CD4-positive, alpha-beta T cell (primary cell): ENCODE measurements at regions not wholly inside any gene's neighbourhood (a gene's known extent, or its start where the extent isn't known, plus 50 kb on each side); places are given as distances from the start of the nearest gene placed in this dataset.

Source experiments
- ATAC-seq: fragments of 200-7000 bp; cut with Tn5 transposase; one replicate; pipeline ENCODE4 v1.10.0; 2022; ENCODE audit warnings: mild to moderate bottlenecking; ENCODE audit not compliant: poor library complexity
- CTCF ChIA-PET: fragments of 350-600 bp; sonication (Branson Sonifier 250); formaldehyde crosslinking; loops from one replicate; lab custom pipeline; 2021; ENCODE audit warnings: antibody characterized with exemption, inconsistent platforms; lab: Charles Lee
- POLR2A ChIA-PET: fragments of 350-600 bp; sonication (Branson Sonifier 250); formaldehyde crosslinking; loops from one replicate; lab custom pipeline; 2021; ENCODE audit warnings: antibody characterized with exemption, inconsistent platforms; lab: Charles Lee
- DNase-seq, 14 experiments: peaks; one replicate each; pipeline ENCODE4 v3.0.0-alpha.2; 2013 to 2020; ENCODE audit warnings: mixed read lengths in 2 of 14
- H3K27ac ChIP-seq, 2 donors: one replicate each; pipeline versions ENCODE4 v1.5.1 to v1.7.0; 2013; ENCODE audit warnings: low read length in 2 of 2, low read depth in 1 of 2, mild to moderate bottlenecking in 1 of 2
- H3K27me3 ChIP-seq, 2 experiments: 1 replicate in 1 of 2; 2 replicates in 1 of 2; pipeline versions ENCODE4 v1.6.1 to v1.7.0; 2013; ENCODE audit warnings: low read length in 2 of 2, control low read depth in 1 of 2, mild to moderate bottlenecking in 1 of 2, moderate library complexity in 1 of 2; ENCODE audit not compliant: insufficient read depth in 2 of 2, control insufficient read depth in 1 of 2
- H3K36me3 ChIP-seq: one replicate; pipeline ENCODE4 v1.6.1; 2013; ENCODE audit warnings: low read length, control low read depth; ENCODE audit not compliant: insufficient read depth
- H3K4me1 ChIP-seq: one replicate; pipeline ENCODE4 v1.6.1; 2013; ENCODE audit warnings: low read length, control low read depth; ENCODE audit not compliant: insufficient read depth
- H3K4me3 ChIP-seq: one replicate; pipeline ENCODE4 v1.5.1; 2013; ENCODE audit warnings: mild to moderate bottlenecking, low read length, moderate library complexity
- H3K9me3 ChIP-seq, 2 experiments: 1 replicate in 1 of 2; 2 replicates in 1 of 2; pipeline versions ENCODE4 v1.6.1 to v1.7.0; 2013; ENCODE audit warnings: low read length in 2 of 2, mild to moderate bottlenecking in 2 of 2, control low read depth in 1 of 2, moderate library complexity in 1 of 2; ENCODE audit not compliant: control insufficient read depth in 1 of 2, insufficient read depth in 1 of 2
- H3K27ac Mint-ChIP-seq: one replicate; pipeline ENCODE4 v1.8.0; 2020; ENCODE audit warnings: mixed read lengths
- H3K27me3 Mint-ChIP-seq: one replicate; pipeline ENCODE4 v1.8.0; 2021; ENCODE audit warnings: mixed read lengths
- H3K36me3 Mint-ChIP-seq: one replicate; pipeline ENCODE4 v1.8.0; 2021; ENCODE audit warnings: low read depth, mixed read lengths
- H3K4me1 Mint-ChIP-seq: one replicate; pipeline ENCODE4 v1.8.0; 2021; ENCODE audit warnings: low read depth, mixed read lengths
- H3K4me3 Mint-ChIP-seq: one replicate; pipeline ENCODE4 v1.8.0; 2020; ENCODE audit warnings: mild to moderate bottlenecking, mixed read lengths
- H3K9me3 Mint-ChIP-seq: one replicate; pipeline ENCODE4 v1.8.0; 2020; ENCODE audit warnings: mixed read lengths
- intact Hi-C, 2 experiments: fragments of 100-400 bp; cut with DNase I in 1 of 2; cut with micrococcal nuclease in 1 of 2; formaldehyde crosslinking; loops; one replicate each; pipeline versions ENCODE4 v1.15.1 to v1.9.0; 2023 to 2025; cut with DNase I, micrococcal nuclease
- TF ChIP-seq, protein P1 (sequence below): fragments of 200-600 bp; IDR thresholded peaks from one replicate; pipeline ENCODE4 v1.8.0; 2022; ENCODE audit warnings: antibody characterized with exemption, mild to moderate bottlenecking

DNA sequence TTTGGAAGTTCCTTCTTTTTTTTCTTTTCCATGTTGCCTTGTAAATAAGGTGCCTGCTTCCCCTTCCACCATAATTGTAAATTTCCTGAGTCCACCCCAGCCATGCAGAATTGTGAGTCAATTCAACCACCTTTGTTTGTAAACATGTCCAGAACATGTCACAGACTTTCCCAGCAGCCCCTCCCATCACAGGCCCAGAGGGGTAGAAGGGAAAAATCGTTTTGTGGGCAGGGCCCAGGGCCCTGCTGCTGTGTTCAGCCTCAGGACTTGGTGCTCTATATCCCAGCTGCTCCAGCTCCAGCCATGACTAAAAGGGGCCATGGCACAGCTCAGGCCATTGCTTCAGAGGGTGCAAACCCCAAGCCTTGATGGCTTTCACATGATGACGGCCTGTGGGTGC, 384.6 kb upstream of the NCAM2 start:
- Histone ChIP-seq H3K4me3 (no peak overlapping the region), H3K9me3 (peaks cover 0 to 4% of the 10 kb centered on the region in 2 experiments), H3K27ac (no peak overlapping the region), H3K36me3 (no peaks in the 10 kb centered on the region), H3K4me1 (no peaks in the 10 kb centered on the region), H3K27me3 (no peaks in the 10 kb centered on the region)
- ChIA-PET POLR2A (no interaction called here), CTCF (no interaction called here)
- Mint-ChIP-seq H3K4me1 (no peaks in the 10 kb centered on the region), H3K36me3 (no peaks in the 10 kb centered on the region), H3K9me3 (peaks cover 2% of the 10 kb centered on the region), H3K4me3 (no peak overlapping the region), H3K27me3 (no peaks in the 10 kb centered on the region), H3K27ac (no peak overlapping the region)
- ATAC-seq (no peak), DNase-seq (no peak)
- intact Hi-C loops = no loop called here
- TF ChIP-seq, protein P1, sequence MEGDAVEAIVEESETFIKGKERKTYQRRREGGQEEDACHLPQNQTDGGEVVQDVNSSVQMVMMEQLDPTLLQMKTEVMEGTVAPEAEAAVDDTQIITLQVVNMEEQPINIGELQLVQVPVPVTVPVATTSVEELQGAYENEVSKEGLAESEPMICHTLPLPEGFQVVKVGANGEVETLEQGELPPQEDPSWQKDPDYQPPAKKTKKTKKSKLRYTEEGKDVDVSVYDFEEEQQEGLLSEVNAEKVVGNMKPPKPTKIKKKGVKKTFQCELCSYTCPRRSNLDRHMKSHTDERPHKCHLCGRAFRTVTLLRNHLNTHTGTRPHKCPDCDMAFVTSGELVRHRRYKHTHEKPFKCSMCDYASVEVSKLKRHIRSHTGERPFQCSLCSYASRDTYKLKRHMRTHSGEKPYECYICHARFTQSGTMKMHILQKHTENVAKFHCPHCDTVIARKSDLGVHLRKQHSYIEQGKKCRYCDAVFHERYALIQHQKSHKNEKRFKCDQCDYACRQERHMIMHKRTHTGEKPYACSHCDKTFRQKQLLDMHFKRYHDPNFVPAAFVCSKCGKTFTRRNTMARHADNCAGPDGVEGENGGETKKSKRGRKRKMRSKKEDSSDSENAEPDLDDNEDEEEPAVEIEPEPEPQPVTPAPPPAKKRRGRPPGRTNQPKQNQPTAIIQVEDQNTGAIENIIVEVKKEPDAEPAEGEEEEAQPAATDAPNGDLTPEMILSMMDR = no peak

DNA sequence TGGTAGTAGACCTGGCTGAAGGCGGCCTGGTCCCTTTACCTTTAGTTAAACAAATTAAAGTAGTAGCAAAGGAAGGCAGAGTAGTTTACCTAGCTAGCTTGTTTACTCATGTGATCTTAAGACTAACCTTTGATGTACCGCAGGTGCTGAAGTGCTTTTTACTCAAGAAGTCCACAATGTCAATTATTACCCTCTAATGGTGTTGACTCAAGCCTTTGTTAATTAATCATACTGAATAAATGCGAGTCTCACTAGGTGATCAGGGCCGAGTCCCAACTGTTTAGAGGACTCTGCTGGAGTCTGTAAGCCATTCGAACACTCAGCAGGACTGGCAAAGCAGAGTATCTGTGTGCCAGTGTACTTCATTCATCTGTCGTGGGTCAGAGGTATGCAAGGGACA, 381.1 kb upstream of the NCAM2 start:
- Mint-ChIP-seq H3K4me1 (no peaks in the 10 kb centered on the region), H3K4me3 (no peak overlapping the region), H3K9me3 (peaks cover 2% of the 10 kb centered on the region), H3K27me3 (no peaks in the 10 kb centered on the region), H3K27ac (no peak overlapping the region), H3K36me3 (no peaks in the 10 kb centered on the region)
- no peaks in the 10 kb centered on the region for H3K36me3 ChIP-seq
- H3K9me3 ChIP-seq = peaks cover 0 to 4% of the 10 kb centered on the region in 2 experiments
- no peaks in the 10 kb centered on the region for H3K27me3 ChIP-seq
- no peak overlapping the region for H3K27ac ChIP-seq
- DNase-seq = no peak
- ChIA-PET POLR2A (no interaction called here), CTCF (no interaction called here)
- no peaks in the 10 kb centered on the region for H3K4me1 ChIP-seq
- intact Hi-C loops = no loop called here
- TF ChIP-seq, protein P1 = no peak
- H3K4me3 ChIP-seq = no peak overlapping the region
- ATAC-seq = no peak

DNA sequence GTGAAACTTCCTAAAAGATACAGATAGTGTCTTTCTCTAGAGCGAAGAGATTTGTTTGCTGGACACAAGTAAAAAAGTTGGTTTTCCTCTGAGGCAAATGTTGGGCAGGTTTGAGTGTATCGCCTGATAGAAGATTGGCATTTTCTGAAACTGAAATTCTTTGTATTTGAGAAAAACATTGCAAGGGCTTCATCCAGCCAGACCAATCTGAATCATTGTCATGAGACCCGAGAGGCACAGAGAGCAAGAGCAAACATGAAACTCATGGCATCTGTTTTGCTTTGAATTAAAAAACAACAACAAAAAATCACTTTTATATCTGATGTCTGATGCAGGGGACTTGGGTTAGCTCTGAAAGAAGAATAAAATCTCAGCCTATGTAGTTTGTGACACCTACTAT, 379.3 kb upstream of the NCAM2 start:
- Histone ChIP-seq H3K4me3 (no peak overlapping the region), H3K27ac (no peak overlapping the region), H3K9me3 (peaks cover 0 to 5% of the 10 kb centered on the region in 2 experiments), H3K27me3 (no peaks in the 10 kb centered on the region), H3K36me3 (no peaks in the 10 kb centered on the region), H3K4me1 (no peaks in the 10 kb centered on the region)
- peaks cover 2% of the 10 kb centered on the region for H3K9me3 Mint-ChIP-seq
- POLR2A ChIA-PET = no interaction called here
- no peaks in the 10 kb centered on the region for H3K27me3 Mint-ChIP-seq
- H3K27ac Mint-ChIP-seq = no peak overlapping the region
- H3K36me3 Mint-ChIP-seq = no peaks in the 10 kb centered on the region
- no peaks in the 10 kb centered on the region for H3K4me1 Mint-ChIP-seq
- CTCF ChIA-PET = no interaction called here
- no peak for ATAC-seq
- H3K4me3 Mint-ChIP-seq = no peak overlapping the region
- DNase-seq = no peak
- TF ChIP-seq, protein P1 = no peak
- intact Hi-C loops = no loop called here
